ENCODE measurements at regions not wholly inside any gene's neighbourhood (a gene's known extent, or its start where the extent isn't known, plus 50 kb on each side); places are given as distances from the start of the nearest gene placed in this dataset.

DNA sequence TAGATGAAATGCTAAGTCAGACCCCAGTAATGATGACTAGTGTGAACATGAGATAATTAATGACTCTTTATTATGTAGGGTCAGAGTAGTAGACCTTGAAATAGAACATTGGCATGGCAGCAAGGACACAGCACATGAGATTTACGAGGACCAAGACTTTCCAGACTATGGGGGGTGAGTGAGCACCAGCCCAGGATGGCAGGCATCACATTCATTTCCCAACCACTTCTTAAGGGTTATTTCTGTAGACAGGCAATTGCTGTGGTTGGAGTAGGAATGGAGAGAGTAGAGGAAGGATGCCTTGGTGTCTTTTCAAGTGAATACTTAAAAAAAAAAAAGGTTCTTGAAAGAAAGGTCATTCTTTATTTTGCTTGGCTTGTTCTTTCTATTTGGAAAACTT, 189.4 kb upstream of the DYRK2 start:
- TF ChIP-seq CTCF (IDR thresholded peaks at IDR 0.05; ENCODE audit: control extremely low read depth, extremely low read depth): no peak
- H3K27ac ChIP-seq (ENCODE audit: low read depth in 1 of 2, low read length in 1 of 2): no peak overlapping the region
- H3K9ac ChIP-seq (ENCODE audit: insufficient read depth in 1 of 2, low read length in 2 of 2): no peak overlapping the region
- WGBS, 2 donors: 73 to 82% methylated on average over 1 of the region's 1 CpG
- no peak for ATAC-seq (ENCODE audit: insufficient read depth, low FRiP score)
- DNase-seq: no peak
- H3K9me3 ChIP-seq (ENCODE audit: control insufficient read depth in 4 of 4, insufficient read depth in 3 of 4, low read length in 3 of 4): no peaks in the 10 kb centered on the region
- no peaks in the 10 kb centered on the region for H3K27me3 ChIP-seq (ENCODE audit: control insufficient read depth in 3 of 3, insufficient read depth in 3 of 3, low read length in 2 of 3)
- no peak overlapping the region for H3K4me3 ChIP-seq
- no peaks in the 10 kb centered on the region for H3K36me3 ChIP-seq (ENCODE audit: control insufficient read depth in 4 of 4, insufficient read depth in 4 of 4, low read length in 4 of 4)
- H3K4me1 ChIP-seq (ENCODE audit: control insufficient read depth in 5 of 5, insufficient read depth in 5 of 5, low read length in 5 of 5): peaks cover 0 to 17% (median 7%) of the 10 kb centered on the region in 5 donors

GRCh38 chr12:67459578-67459977, 189.0 kb upstream of the DYRK2 start:
- ATAC-seq (ENCODE audit: insufficient read depth, low FRiP score) (no peak), DNase-seq (no peak)
- H3K27me3 ChIP-seq (ENCODE audit: control insufficient read depth in 3 of 3, insufficient read depth in 3 of 3, low read length in 2 of 3): no peaks in the 10 kb centered on the region
- TF ChIP-seq CTCF (IDR thresholded peaks at IDR 0.05; ENCODE audit: control extremely low read depth, extremely low read depth): no peak
- H3K4me3 ChIP-seq: no peak overlapping the region
- WGBS, 2 donors: 93% methylated on average over 4 of the region's 4 CpGs
- H3K4me1 ChIP-seq (ENCODE audit: control insufficient read depth in 5 of 5, insufficient read depth in 5 of 5, low read length in 5 of 5): peaks cover 0 to 17% (median 7%) of the 10 kb centered on the region in 5 donors
- H3K9me3 ChIP-seq (ENCODE audit: control insufficient read depth in 4 of 4, insufficient read depth in 3 of 4, low read length in 3 of 4): no peaks in the 10 kb centered on the region
- no peaks in the 10 kb centered on the region for H3K36me3 ChIP-seq (ENCODE audit: control insufficient read depth in 4 of 4, insufficient read depth in 4 of 4, low read length in 4 of 4)
- H3K9ac ChIP-seq (ENCODE audit: insufficient read depth in 1 of 2, low read length in 2 of 2): no peak overlapping the region
- no peak overlapping the region for H3K27ac ChIP-seq (ENCODE audit: low read depth in 1 of 2, low read length in 1 of 2)

DNA sequence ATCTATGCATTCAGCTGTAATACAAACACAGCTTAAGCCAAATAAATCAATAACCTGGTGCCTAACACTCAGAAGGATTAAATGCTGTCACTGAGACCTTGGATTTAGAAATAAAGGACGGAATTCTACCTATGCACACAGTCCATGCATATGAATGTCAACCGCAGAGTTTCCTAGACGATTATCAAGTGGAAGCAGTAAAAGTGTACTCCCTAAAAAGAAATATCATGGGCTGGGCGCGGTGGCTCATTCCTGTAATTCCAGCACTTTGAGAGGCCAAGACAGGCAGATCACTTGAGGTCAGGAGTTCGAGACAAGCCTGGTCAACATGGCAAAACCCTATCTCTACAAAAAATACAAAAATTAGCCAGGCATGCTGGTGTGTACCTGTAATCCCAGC, 188.2 kb upstream of the DYRK2 start:
- no peak for TF ChIP-seq CTCF (IDR thresholded peaks at IDR 0.05; ENCODE audit: control extremely low read depth, extremely low read depth)
- WGBS, 2 donors: 73 to 79% methylated on average over 6 of the region's 6 CpGs
- ATAC-seq (ENCODE audit: insufficient read depth, low FRiP score): no peak
- Histone ChIP-seq H3K36me3 (ENCODE audit: control insufficient read depth in 4 of 4, insufficient read depth in 4 of 4, low read length in 4 of 4) (no peaks in the 10 kb centered on the region), H3K9me3 (ENCODE audit: control insufficient read depth in 4 of 4, insufficient read depth in 3 of 4, low read length in 3 of 4) (no peaks in the 10 kb centered on the region), H3K27me3 (ENCODE audit: control insufficient read depth in 3 of 3, insufficient read depth in 3 of 3, low read length in 2 of 3) (no peaks in the 10 kb centered on the region), H3K4me3 (no peak overlapping the region), H3K9ac (ENCODE audit: insufficient read depth in 1 of 2, low read length in 2 of 2) (no peak overlapping the region), H3K27ac (ENCODE audit: low read depth in 1 of 2, low read length in 1 of 2) (no peak overlapping the region), H3K4me1 (ENCODE audit: control insufficient read depth in 5 of 5, insufficient read depth in 5 of 5, low read length in 5 of 5) (peaks cover 0 to 17% (median 7%) of the 10 kb centered on the region in 5 donors)
- DNase-seq: no peak

DNA sequence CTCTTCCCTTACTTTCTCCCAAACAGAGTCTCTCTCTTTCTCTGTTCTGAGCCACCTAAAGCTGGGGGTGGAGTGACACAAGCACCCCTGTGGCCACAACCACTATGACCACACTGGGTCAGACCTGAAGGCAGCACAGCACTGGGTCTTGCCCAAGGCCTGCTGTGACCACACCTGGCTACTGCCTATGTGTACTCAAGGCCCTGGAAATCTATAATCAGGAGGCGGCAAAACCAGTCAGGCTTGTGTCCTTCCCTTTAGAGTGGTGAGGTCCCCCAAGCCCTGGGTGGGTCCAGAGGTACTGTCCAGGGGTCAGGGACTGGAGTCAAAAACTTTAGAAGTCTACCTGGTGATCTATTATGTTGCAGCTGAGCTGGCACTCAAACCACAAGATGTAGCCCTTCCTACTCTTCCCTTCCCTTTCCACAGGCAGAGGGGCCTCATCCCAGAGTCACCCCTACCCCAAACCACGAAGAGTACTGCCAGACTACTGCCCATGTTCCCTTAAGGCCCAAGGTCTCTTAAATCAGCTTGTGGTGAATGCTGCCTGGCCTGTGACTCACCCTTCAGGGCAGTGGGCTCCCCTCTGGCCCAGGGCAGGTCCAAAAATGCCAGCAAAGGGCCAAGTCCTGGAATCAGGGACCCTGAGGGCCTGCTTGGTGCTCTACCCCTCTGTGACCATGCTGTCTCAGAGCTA, 179.8 kb upstream of the DYRK2 start:
- no peaks in the 10 kb centered on the region for H3K27me3 ChIP-seq (ENCODE audit: control insufficient read depth in 3 of 3, insufficient read depth in 3 of 3, low read length in 2 of 3)
- 87 to 91% methylated on average over 2 of the region's 2 CpGs for WGBS, 2 donors
- H3K9ac ChIP-seq (ENCODE audit: insufficient read depth in 1 of 2, low read length in 2 of 2): no peak overlapping the region
- peaks cover 0 to 14% (median 2%) of the 10 kb centered on the region in 5 donors for H3K4me1 ChIP-seq (ENCODE audit: control insufficient read depth in 5 of 5, insufficient read depth in 5 of 5, low read length in 5 of 5)
- H3K9me3 ChIP-seq (ENCODE audit: control insufficient read depth in 4 of 4, insufficient read depth in 3 of 4, low read length in 3 of 4): no peaks in the 10 kb centered on the region
- no peaks in the 10 kb centered on the region for H3K36me3 ChIP-seq (ENCODE audit: control insufficient read depth in 4 of 4, insufficient read depth in 4 of 4, low read length in 4 of 4)
- TF ChIP-seq CTCF (IDR thresholded peaks at IDR 0.05; ENCODE audit: control extremely low read depth, extremely low read depth): no peak
- no peak for ATAC-seq (ENCODE audit: insufficient read depth, low FRiP score)
- no peak overlapping the region for H3K27ac ChIP-seq (ENCODE audit: low read depth in 1 of 2, low read length in 1 of 2)
- no peak overlapping the region for H3K4me3 ChIP-seq
- no peak for DNase-seq

Measured in lung (tissue), 11 donors.